Tongue (tissue), 1 donor: ENCODE measurements at regions not wholly inside any gene's neighbourhood (a gene's known extent, or its start where the extent isn't known, plus 50 kb on each side); places are given as distances from the start of the nearest gene placed in this dataset.

Experiments
- DNase-seq: peaks from one replicate; pipeline ENCODE4 v3.0.0-alpha.2; 2015

DNA sequence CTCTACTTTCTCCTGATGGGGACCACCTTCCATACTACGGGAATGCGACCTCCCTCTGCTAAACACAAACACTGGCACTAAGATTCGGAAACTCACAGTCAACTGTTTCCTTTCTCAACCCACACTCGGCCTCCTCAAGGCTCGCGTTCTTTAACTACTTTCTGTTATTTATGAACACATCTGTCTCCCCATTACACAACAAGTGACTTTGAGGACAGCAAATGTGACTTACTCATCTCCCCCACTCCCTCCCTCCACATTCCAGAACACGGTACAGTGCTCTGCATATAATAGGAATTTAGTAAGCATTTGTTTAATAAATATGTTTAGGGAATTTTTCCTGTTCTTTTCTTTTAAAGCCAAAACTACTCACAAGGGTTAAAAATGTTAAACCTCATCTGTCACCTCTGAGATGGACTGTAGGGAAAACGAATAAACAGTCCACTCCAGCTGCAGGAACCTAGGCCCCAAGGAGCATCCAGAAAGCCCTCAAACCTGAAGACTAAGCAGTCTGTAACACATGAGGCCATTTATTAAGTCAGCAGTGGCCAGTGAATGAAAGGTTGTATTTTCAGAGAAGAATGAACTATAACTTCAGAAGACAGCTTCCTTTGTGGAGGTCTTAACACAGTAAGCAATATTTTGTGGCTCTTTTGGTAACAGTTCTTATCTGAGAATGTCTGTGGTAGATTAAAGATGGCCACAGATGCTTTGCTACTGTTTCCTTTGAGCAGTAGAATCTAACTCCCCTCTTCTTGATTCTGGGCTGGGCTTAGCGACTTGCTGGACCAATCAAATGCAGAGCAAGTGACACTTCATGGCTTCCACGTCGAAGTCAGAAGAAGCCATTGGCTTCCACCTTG lies 209.6 kb upstream of the DTNBP1 start:
- DNase-seq = no peak

GRCh38 chr6:15871276-15871675 lies 208.4 kb upstream of the DTNBP1 start:
- DNase-seq = no peak

DNA sequence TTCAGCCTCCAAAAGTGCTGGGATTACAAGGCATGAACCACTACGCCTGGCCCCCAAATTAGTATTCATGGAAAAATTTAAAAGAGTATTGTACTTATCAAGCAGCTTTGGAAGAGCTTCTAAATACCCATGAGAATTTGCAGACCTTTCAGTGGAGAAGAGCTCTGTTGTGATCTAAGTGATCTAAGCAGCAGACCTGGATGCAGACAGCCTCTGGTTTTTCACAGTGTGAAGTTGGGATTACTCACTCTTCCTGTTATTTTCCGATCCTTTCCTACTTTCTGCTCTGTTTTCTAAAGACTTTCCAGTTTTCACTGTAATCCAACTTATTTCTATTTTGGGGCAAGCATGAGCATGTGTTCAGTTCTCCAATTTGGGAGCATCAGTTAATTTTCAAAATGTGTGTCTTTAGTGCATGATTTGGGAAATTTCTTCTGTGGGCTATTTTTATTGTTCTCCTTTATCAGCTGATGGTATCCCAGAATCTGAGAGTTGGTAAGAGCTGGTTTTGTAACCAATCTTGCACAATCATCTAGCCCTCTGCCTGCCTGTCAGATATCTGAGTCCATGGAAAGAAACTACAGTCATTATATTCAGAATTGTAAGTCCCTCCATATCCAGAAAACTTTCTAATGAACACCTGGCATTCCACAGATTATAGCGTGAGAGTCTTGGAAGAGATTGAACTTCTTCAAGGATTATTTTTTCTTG lies 207.7 kb upstream of the DTNBP1 start:
- no peak for DNase-seq

- DNase-seq = no peak
Measured at GRCh38 chr6:15864708-15865062, 201.9 kb upstream of the DTNBP1 start.

- no peak for DNase-seq
Measured at GRCh38 chr6:15864038-15864707, 201.3 kb upstream of the DTNBP1 start.

- DNase-seq = no peak
Measured at GRCh38 chr6:15862810-15863209, 200.0 kb upstream of the DTNBP1 start.

DNA sequence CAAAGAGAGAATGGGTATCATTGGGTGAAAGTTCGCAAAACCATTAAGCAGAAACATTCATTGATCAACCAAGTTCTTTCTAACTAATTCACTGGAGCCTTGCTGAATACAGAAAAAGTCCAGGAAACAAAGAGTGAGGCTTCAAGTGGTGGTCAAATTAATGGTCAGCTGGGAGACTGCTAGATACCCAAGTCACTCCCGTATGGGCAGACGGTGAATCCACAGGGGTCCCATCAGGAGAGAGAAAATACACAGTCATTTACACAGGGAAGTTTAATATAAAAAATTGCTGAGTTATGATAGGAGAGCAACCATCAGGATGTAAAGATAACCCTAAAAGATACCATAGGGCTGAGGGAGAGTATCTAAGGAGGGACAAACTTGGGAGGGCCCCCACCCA lies 198.7 kb upstream of the DTNBP1 start:
- no peak for DNase-seq

DNA sequence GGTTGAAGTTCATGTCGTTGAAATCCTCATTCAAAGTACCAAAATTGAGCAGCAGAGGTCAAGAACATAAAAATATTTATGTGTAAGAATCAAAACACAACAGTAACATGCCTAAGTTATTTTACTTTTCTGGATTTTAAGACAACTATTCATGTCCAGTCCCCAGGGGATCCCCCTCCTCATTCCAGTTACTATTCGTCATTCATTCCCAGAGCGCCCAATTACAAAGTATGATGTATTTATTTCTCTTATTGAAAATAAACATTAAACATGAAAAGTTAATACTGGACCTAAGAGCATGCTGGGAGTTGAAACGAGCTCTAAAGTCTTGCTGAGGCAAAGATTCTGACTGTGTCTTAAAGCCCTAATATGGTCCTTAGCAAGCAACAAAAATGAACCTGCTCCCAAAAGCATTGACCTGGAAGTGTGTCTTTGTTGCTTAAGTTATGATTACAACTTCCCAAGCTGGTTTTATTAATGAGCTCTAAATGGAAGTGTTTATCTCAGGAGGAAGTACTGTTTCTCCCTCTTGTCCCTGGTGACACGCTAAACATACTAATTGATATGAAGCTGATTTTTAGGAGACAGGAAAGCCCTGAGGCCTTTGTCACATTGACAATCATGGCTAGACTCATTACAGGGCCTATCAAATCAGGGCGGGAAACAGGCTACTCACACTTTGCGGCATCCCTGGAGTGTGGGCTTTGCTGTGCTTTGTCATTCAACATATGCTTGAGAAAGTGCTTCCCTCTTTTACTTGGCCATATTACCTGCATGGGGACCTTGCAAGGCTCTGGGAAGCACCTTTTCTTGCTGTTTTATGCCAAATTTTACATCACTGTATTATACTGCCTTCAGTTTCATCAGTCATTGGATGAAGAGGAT lies 192.2 kb upstream of the DTNBP1 start:
- no peak for DNase-seq

- no peak for DNase-seq
Measured at GRCh38 chr6:15854378-15854777, 191.6 kb upstream of the DTNBP1 start.

GRCh38 chr6:15853259-15853658 lies 190.4 kb upstream of the DTNBP1 start:
- DNase-seq = no peak

- no peak for DNase-seq
Measured at GRCh38 chr6:15852289-15852688, 189.5 kb upstream of the DTNBP1 start.

- DNase-seq = no peak
Measured at GRCh38 chr6:15849395-15849794, 186.6 kb upstream of the DTNBP1 start.

GRCh38 chr6:15845492-15845891 lies 182.7 kb upstream of the DTNBP1 start:
- DNase-seq = no peak

DNA sequence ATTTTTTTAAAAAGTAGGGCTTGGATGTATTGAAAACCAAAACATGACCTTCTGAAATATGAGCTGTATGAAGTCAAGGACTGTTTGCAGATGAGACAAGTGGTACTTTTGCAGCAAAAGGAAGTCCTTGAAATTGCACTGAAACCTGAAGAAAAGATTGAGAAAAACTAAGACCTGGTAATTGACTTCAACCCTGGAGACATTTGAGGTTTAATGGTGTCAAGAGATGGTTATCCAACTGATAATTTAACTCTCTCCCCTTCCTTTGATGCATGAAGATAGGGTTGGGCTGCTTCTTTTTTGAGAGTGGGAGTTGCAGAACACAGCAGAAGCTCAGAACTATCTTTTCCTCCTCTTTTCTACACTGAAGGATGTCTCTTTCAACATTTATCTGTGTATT lies 180.9 kb upstream of the DTNBP1 start:
- DNase-seq = no peak

GRCh38 chr6:15843226-15843625 lies 180.4 kb upstream of the DTNBP1 start:
- no peak for DNase-seq

DNA sequence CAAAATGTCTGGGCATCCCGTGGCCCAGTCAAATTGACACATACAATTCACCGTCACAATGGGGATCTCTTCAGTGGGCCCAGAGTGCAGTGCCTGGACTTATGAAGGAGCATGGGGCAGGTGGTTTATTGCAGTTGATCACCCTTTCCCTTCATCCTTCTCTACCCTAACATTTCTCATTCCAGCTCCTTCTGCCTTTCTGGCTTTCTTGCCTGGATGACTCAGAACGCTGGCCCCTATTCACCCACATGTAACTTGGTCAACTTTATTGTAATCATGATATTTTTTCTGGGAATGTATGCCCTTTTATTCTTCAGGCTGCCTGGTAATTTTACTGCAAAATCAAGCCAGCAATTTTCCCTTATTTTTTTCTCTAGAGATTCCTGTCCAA lies 179.9 kb upstream of the DTNBP1 start:
- DNase-seq = no peak

GRCh38 chr6:15841937-15842726 lies 179.3 kb upstream of the DTNBP1 start:
- DNase-seq = no peak

DNA sequence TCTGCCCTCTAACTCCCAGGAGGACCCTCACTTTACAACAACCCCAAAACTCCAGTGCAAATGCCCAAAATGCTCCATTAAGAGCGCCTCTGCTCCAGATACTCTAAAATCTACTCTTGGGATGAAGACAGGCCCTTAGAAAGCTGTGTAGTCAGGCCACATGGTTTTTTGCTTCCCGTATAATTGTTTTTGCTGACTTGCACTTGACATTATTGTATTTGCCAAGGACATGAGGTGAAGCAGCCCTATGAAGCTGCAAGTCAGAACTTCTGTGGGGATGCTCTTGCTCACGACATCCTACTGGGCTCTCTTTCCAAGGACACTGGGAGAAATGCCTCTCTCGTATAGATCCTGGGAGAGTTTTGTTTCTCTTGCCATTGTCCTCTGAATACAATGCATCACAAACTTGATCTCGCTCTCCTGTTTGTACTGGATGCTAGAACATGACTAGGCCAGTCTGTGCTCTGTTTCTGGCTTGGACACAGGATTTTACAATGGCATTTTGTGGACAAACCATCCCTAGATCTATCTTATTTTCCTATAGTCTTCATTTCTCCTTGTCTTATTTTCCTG lies 177.2 kb upstream of the DTNBP1 start:
- DNase-seq = no peak

- DNase-seq = no peak
Measured at GRCh38 chr6:15837205-15837604, 174.4 kb upstream of the DTNBP1 start.

- no peak for DNase-seq
Measured at GRCh38 chr6:15832841-15833240, 170.0 kb upstream of the DTNBP1 start.

GRCh38 chr6:15829156-15829555 lies 166.3 kb upstream of the DTNBP1 start:
- no peak for DNase-seq
